ENCODE measurements at regions not wholly inside any gene's neighbourhood (a gene's known extent, or its start where the extent isn't known, plus 50 kb on each side); places are given as distances from the start of the nearest gene placed in this dataset.

DNA sequence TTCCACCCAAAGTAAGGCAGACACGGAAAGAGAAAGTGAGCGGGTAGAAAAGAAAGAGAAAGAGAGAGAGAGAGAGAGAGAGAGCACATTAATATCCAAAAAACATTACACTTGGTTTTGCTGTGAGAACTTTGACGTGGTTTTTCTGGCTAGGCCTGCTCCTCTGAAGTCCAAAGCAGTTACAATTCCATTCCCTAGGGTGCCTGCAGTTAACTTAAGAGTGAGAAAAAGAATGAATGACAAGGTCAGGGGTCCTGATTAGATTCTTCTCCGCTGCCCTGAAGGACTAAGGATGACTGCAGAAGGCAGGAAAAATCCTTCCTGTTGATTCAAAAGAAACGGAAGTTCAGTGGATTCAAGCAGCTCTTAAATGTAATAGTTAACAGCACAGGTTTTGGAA is 589.8 kb downstream of the PRELID2 start:
- Histone ChIP-seq H3K4me3 (ENCODE audit: low read depth, low read length) (no peak overlapping the region), H3K9me3 (ENCODE audit: control insufficient read depth, insufficient read depth, low read length) (no peaks in the 10 kb centered on the region), H3K27me3 (ENCODE audit: control insufficient read depth, insufficient read depth, low read length) (no peaks in the 10 kb centered on the region), H3K27ac (ENCODE audit: low read depth, low read length) (peak overlapping the region; percentile 66)
- CTCF ChIA-PET: no interaction called here
- no peak for DNase-seq (ENCODE audit: low read depth, low spot score)
- TF ChIP-seq, protein P1, sequence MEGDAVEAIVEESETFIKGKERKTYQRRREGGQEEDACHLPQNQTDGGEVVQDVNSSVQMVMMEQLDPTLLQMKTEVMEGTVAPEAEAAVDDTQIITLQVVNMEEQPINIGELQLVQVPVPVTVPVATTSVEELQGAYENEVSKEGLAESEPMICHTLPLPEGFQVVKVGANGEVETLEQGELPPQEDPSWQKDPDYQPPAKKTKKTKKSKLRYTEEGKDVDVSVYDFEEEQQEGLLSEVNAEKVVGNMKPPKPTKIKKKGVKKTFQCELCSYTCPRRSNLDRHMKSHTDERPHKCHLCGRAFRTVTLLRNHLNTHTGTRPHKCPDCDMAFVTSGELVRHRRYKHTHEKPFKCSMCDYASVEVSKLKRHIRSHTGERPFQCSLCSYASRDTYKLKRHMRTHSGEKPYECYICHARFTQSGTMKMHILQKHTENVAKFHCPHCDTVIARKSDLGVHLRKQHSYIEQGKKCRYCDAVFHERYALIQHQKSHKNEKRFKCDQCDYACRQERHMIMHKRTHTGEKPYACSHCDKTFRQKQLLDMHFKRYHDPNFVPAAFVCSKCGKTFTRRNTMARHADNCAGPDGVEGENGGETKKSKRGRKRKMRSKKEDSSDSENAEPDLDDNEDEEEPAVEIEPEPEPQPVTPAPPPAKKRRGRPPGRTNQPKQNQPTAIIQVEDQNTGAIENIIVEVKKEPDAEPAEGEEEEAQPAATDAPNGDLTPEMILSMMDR (IDR thresholded peaks at IDR 0.05; ENCODE audit: low read depth, low read length): no peak
- POLR2A ChIA-PET: no interaction called here

DNA sequence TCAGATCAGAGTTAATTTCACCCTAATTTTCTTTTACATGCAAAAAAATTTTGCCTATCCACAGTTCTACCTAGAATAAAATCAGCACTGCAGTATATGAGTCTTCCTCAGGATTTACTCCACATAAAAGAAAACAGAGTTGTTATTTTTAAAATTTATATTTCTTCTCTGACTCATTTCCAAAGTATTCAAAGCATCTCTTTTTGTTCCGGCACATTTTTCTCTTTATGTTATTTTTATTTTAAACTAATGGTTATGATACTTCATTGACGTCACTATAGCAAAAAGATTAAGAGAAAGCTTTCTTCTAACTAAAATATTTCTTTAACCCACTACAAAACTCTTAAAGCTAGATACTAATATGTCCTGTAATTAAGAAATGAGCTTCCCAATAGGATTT is 590.4 kb downstream of the PRELID2 start:
- ChIA-PET CTCF (no interaction called here), POLR2A (no interaction called here)
- H3K27me3 ChIP-seq (ENCODE audit: control insufficient read depth, insufficient read depth, low read length): no peaks in the 10 kb centered on the region
- TF ChIP-seq, protein P1 (IDR thresholded peaks at IDR 0.05; ENCODE audit: low read depth, low read length): no peak
- no peaks in the 10 kb centered on the region for H3K9me3 ChIP-seq (ENCODE audit: control insufficient read depth, insufficient read depth, low read length)
- DNase-seq (ENCODE audit: low read depth, low spot score): no peak
- H3K27ac ChIP-seq (ENCODE audit: low read depth, low read length): no peak overlapping the region
- no peak overlapping the region for H3K4me3 ChIP-seq (ENCODE audit: low read depth, low read length)

DNA sequence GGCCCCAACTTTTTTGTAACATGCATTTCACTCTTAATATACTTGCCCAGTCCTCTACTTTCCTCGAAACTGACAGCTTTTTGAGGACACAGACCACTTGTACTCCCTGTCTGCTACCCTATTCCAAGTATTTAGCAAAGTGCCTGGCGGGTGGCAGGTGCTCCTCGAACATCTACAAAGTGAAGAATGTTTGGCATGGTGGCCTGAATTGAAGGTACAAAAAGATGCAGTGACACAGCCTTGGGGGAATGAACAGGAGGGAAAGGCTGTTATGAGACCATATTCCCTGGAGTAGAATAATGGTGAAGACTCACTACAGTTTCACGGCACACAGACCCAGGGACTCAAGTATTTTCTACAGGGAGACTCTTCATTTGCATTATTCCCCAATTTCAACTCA is 590.9 kb downstream of the PRELID2 start:
- CTCF ChIA-PET: no interaction called here
- H3K27ac ChIP-seq (ENCODE audit: low read depth, low read length): no peak overlapping the region
- POLR2A ChIA-PET: no interaction called here

DNA sequence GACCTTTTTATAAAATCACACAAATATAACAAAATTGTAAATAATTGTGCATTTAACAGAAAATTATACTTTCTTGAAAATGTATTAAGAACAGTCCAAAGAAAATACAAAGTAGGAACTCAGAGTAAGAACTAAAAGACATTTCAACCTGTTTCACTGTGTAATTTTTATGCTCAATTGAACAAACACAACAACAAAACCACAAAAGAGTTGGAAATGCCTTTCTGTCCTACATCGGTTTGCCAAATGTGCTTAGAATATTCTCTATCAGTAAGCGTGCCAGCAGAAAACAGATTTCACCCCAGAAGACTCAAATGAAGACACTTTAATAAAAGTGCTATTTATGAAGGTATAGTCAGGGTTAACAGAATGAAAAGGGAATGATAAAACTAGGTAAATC is 592.1 kb downstream of the PRELID2 start:
- Histone ChIP-seq H3K27me3 (ENCODE audit: control insufficient read depth, insufficient read depth, low read length) (no peaks in the 10 kb centered on the region), H3K4me3 (ENCODE audit: low read depth, low read length) (no peak overlapping the region), H3K9me3 (ENCODE audit: control insufficient read depth, insufficient read depth, low read length) (no peaks in the 10 kb centered on the region), H3K27ac (ENCODE audit: low read depth, low read length) (no peak overlapping the region)
- no peak for DNase-seq (ENCODE audit: low read depth, low spot score)
- TF ChIP-seq, protein P1 (IDR thresholded peaks at IDR 0.05; ENCODE audit: low read depth, low read length): no peak
- ChIA-PET CTCF (no interaction called here), POLR2A (no interaction called here)

More for the DNA sequence above, 590.9 kb downstream of the PRELID2 start:
- Histone ChIP-seq H3K4me3 (ENCODE audit: low read depth, low read length) (no peak overlapping the region), H3K9me3 (ENCODE audit: control insufficient read depth, insufficient read depth, low read length) (no peaks in the 10 kb centered on the region), H3K27me3 (ENCODE audit: control insufficient read depth, insufficient read depth, low read length) (no peaks in the 10 kb centered on the region)
- TF ChIP-seq, protein P1 (IDR thresholded peaks at IDR 0.05; ENCODE audit: low read depth, low read length): no peak
- DNase-seq (ENCODE audit: low read depth, low spot score): no peak

DNA sequence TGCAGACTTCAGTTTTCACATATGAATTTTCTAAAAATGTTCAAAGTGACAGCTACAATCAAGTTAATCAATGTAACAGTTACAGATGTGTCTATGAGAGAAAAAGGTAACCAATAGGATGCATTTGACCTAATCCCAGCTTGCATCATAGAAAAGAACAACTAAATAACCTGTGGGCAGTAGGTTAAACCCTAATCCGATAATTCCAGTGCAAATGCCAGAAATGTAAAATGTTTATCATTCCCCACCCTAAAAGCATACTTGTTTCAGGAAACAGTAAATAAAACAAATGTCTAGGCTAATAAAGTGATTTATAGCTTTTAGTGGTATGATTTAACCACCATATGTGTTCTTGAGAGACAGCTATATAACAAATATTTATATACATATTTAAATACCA is 592.6 kb downstream of the PRELID2 start:
- H3K27ac ChIP-seq (ENCODE audit: low read depth, low read length): no peak overlapping the region
- no peak for DNase-seq (ENCODE audit: low read depth, low spot score)
- no peaks in the 10 kb centered on the region for H3K27me3 ChIP-seq (ENCODE audit: control insufficient read depth, insufficient read depth, low read length)
- TF ChIP-seq, protein P1 (IDR thresholded peaks at IDR 0.05; ENCODE audit: low read depth, low read length): no peak
- CTCF ChIA-PET: no interaction called here
- no peaks in the 10 kb centered on the region for H3K9me3 ChIP-seq (ENCODE audit: control insufficient read depth, insufficient read depth, low read length)
- POLR2A ChIA-PET: interaction anchor here (0.5 kb wide), 1 partner anchor 239 kb away, joined by 6 read pairs; no protein-coding TSS in a partner anchor
- no peak overlapping the region for H3K4me3 ChIP-seq (ENCODE audit: low read depth, low read length)

Measured in AG04450 (cell line).